Neural progenitor cell (in vitro differentiated cells): ENCODE measurements at regions not wholly inside any gene's neighbourhood (a gene's known extent, or its start where the extent isn't known, plus 50 kb on each side); places are given as distances from the start of the nearest gene placed in this dataset.

ENCODE experiments used
- DNase-seq: peaks from one replicate; pipeline ENCODE4 v3.0.0-alpha.2; 2016; ENCODE audit warnings: low spot score
- H2AFZ ChIP-seq: fragments of 200-600 bp; sonication (generic); replicated peaks from 2 replicates; pipeline ENCODE4 v1.6.1; 2016; ENCODE audit warnings: antibody characterized with exemption
- H3F3A ChIP-seq: fragments of 200-600 bp; sonication (generic); 2 replicates; pipeline ENCODE4 v1.6.1; 2016; ENCODE audit warnings: antibody characterized with exemption, low read depth
- H3K27ac ChIP-seq: fragments of 200-600 bp; sonication (generic); 2 replicates; pipeline ENCODE4 v1.5.1; 2016; ENCODE audit warnings: mild to moderate bottlenecking
- H3K27me3 ChIP-seq: fragments of 200-600 bp; sonication (generic); 2 replicates; pipeline ENCODE4 v1.6.1; 2016; ENCODE audit warnings: mild to moderate bottlenecking, moderate library complexity
- H3K36me3 ChIP-seq: fragments of 200-600 bp; sonication (generic); 2 replicates; pipeline ENCODE4 v1.5.1; 2016
- H3K4me1 ChIP-seq: fragments of 200-600 bp; sonication (generic); 2 replicates; pipeline ENCODE4 v1.6.1; 2016; ENCODE audit warnings: mixed run types
- H3K4me2 ChIP-seq: fragments of 200-600 bp; sonication (generic); 2 replicates; pipeline ENCODE4 v1.6.1; 2016
- H3K4me3 ChIP-seq: fragments of 200-600 bp; sonication (generic); 2 replicates; pipeline ENCODE4 v1.5.1; 2016
- H3K79me2 ChIP-seq: fragments of 200-600 bp; sonication (generic); 2 replicates; pipeline ENCODE4 v1.6.1; 2016; ENCODE audit warnings: low read depth
- H3K9ac ChIP-seq: fragments of 200-600 bp; sonication (generic); 2 replicates; pipeline ENCODE4 v1.6.1; 2016
- H3K9me3 ChIP-seq: fragments of 200-600 bp; sonication (generic); 2 replicates; pipeline ENCODE4 v1.5.1; 2016; ENCODE audit warnings: low read depth
- H4K20me1 ChIP-seq: fragments of 200-600 bp; sonication (generic); 2 replicates; pipeline ENCODE4 v1.6.1; 2016; ENCODE audit warnings: low read depth
- H3K27ac Mint-ChIP-seq: 3 replicates; pipeline ENCODE4 v1.8.0; 2021; ENCODE audit warnings: mixed read lengths
- H3K27me3 Mint-ChIP-seq: 2 replicates; pipeline ENCODE4 v1.8.0; 2022; ENCODE audit warnings: low read depth, mild to moderate bottlenecking, inconsistent platforms, moderate library complexity, mixed read lengths; ENCODE audit not compliant: insufficient read depth
- H3K36me3 Mint-ChIP-seq: 3 replicates; pipeline ENCODE4 v1.8.0; 2021; ENCODE audit warnings: mixed read lengths
- H3K4me1 Mint-ChIP-seq: 3 replicates; pipeline ENCODE4 v1.8.0; 2021; ENCODE audit warnings: mixed read lengths
- H3K4me3 Mint-ChIP-seq: 3 replicates; pipeline ENCODE4 v1.8.0; 2021; ENCODE audit warnings: mild to moderate bottlenecking, moderate library complexity, mixed read lengths
- H3K9me3 Mint-ChIP-seq: 3 replicates; pipeline ENCODE4 v1.8.0; 2020; ENCODE audit warnings: mixed read lengths
- CTCF ChIP-seq: fragments of 200-600 bp; sonication (generic); IDR thresholded peaks from 2 replicates; pipeline ENCODE4 v1.5.1; 2017; ENCODE audit warnings: antibody characterized with exemption, mild to moderate bottlenecking
- EZH2 ChIP-seq: fragments of 200-600 bp; sonication (generic); IDR thresholded peaks from 2 replicates; pipeline ENCODE4 v1.6.1; 2017; ENCODE audit warnings: antibody characterized with exemption, mild to moderate bottlenecking, moderate library complexity
- EZH2phosphoT487 ChIP-seq: fragments of 200-600 bp; sonication (generic); IDR thresholded peaks from 2 replicates; pipeline ENCODE4 v1.6.1; 2017; ENCODE audit warnings: antibody characterized with exemption

DNA sequence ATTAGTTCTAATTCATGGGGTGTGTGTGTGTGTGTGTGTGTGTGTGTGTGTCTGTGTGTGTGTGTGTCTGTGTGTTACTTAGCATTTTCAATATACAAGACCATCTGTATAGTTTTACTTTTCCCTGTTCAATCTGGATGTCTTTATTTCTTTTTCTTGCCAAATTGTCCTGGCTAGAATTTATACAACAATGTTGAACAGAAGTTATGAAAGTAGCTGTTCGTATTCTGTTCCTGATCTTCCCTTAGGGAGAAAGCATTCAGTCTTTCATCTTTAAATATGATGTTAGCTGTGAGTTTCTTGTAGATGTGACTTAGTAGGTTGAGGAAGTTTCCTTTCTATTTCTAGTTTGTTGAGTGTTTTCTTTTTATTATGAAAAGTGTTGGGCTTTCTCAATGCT is 101.0 kb upstream of the ADRA1D start:
- no peaks in the 10 kb centered on the region for H3K27me3 ChIP-seq
- H2AFZ ChIP-seq: no peak overlapping the region
- H3K9ac ChIP-seq: no peak overlapping the region
- no peak overlapping the region for H3K4me2 ChIP-seq
- peaks cover 4% of the 10 kb centered on the region for H3K9me3 ChIP-seq
- no peaks in the 10 kb centered on the region for H3K4me1 Mint-ChIP-seq
- no peaks in the 10 kb centered on the region for H4K20me1 ChIP-seq
- DNase-seq: no peak
- H3K4me1 ChIP-seq: no peaks in the 10 kb centered on the region
- H3K27ac ChIP-seq: no peak overlapping the region
- TF ChIP-seq EZH2phosphoT487 (no peak), EZH2 (no peak), CTCF (no peak)
- H3K9me3 Mint-ChIP-seq: peaks cover 12% of the 10 kb centered on the region
- no peaks in the 10 kb centered on the region for H3K36me3 ChIP-seq
- H3K79me2 ChIP-seq: no peaks in the 10 kb centered on the region
- H3K27me3 Mint-ChIP-seq: no peaks in the 10 kb centered on the region
- no peak overlapping the region for H3K4me3 Mint-ChIP-seq
- H3F3A ChIP-seq: no peaks in the 10 kb centered on the region
- H3K4me3 ChIP-seq: no peak overlapping the region
- H3K27ac Mint-ChIP-seq: no peak overlapping the region
- H3K36me3 Mint-ChIP-seq: no peaks in the 10 kb centered on the region

GRCh38 chr20:4344670-4345069 is 95.6 kb upstream of the ADRA1D start:
- no peak overlapping the region for H3K27ac ChIP-seq
- no peaks in the 10 kb centered on the region for H3K27me3 ChIP-seq
- H4K20me1 ChIP-seq: no peaks in the 10 kb centered on the region
- no peak for DNase-seq
- no peak overlapping the region for H3K27ac Mint-ChIP-seq
- no peaks in the 10 kb centered on the region for H3K36me3 ChIP-seq
- H3K27me3 Mint-ChIP-seq: no peaks in the 10 kb centered on the region
- no peaks in the 10 kb centered on the region for H3F3A ChIP-seq
- no peak overlapping the region for H3K4me3 ChIP-seq
- H3K4me3 Mint-ChIP-seq: no peak overlapping the region
- H3K79me2 ChIP-seq: no peaks in the 10 kb centered on the region
- H3K4me2 ChIP-seq: no peak overlapping the region
- H3K9ac ChIP-seq: no peak overlapping the region
- peaks cover 4% of the 10 kb centered on the region for H3K4me1 Mint-ChIP-seq
- H3K9me3 Mint-ChIP-seq: no peaks in the 10 kb centered on the region
- no peak for TF ChIP-seq EZH2phosphoT487
- no peak for TF ChIP-seq EZH2
- no peak for TF ChIP-seq CTCF
- no peaks in the 10 kb centered on the region for H3K36me3 Mint-ChIP-seq
- H2AFZ ChIP-seq: no peak overlapping the region
- H3K4me1 ChIP-seq: peaks cover 9% of the 10 kb centered on the region
- H3K9me3 ChIP-seq: no peaks in the 10 kb centered on the region

DNA sequence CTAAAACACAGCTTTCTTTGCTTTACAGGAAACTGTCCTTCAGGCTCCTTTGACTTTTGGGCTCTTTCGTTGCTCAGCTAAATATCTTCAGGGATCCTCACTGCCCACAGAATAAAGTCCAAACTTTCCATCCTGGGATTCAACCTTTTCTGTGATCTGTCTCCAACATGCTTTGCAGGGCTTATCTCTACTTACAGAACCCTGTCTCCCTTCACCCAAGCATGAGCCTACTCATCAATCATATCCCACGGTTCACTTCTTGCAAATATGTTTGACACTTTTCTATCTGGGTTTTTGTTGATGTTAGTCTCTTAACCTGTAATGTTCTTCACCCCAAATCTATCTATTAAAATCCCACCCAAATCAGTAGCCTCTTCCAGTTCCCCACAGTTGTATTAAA is 93.5 kb upstream of the ADRA1D start:
- H3K4me1 ChIP-seq: peaks cover 9% of the 10 kb centered on the region
- no peaks in the 10 kb centered on the region for H3K36me3 ChIP-seq
- Mint-ChIP-seq H3K36me3 (no peaks in the 10 kb centered on the region), H3K27me3 (no peaks in the 10 kb centered on the region), H3K4me1 (peaks cover 4% of the 10 kb centered on the region), H3K27ac (no peak overlapping the region), H3K4me3 (no peak overlapping the region), H3K9me3 (no peaks in the 10 kb centered on the region)
- peak overlapping the region; percentile 12 for H2AFZ ChIP-seq
- no peak overlapping the region for H3K27ac ChIP-seq
- H4K20me1 ChIP-seq: no peaks in the 10 kb centered on the region
- no peaks in the 10 kb centered on the region for H3K79me2 ChIP-seq
- H3K9ac ChIP-seq: no peak overlapping the region
- DNase-seq: no peak
- TF ChIP-seq EZH2phosphoT487: no peak
- TF ChIP-seq EZH2: no peak
- TF ChIP-seq CTCF: no peak
- no peaks in the 10 kb centered on the region for H3F3A ChIP-seq
- H3K27me3 ChIP-seq: no peaks in the 10 kb centered on the region
- no peaks in the 10 kb centered on the region for H3K9me3 ChIP-seq
- no peak overlapping the region for H3K4me2 ChIP-seq
- no peak overlapping the region for H3K4me3 ChIP-seq
